HEK293 (cell line): ENCODE measurements at regions not wholly inside any gene's neighbourhood (a gene's known extent, or its start where the extent isn't known, plus 50 kb on each side); places are given as distances from the start of the nearest gene placed in this dataset.

Source experiments
- CTCF ChIA-PET: fragments of 350-600 bp; formaldehyde crosslinking; extraction: SDS; loops from one replicate; lab custom pipeline; 2021; ENCODE audit warnings: antibody characterized with exemption; lab: Yijun Ruan, JAX
- POLR2A ChIA-PET: fragments of 300-600 bp; formaldehyde crosslinking; extraction: SDS; loops from one replicate; lab custom pipeline; 2020; ENCODE audit warnings: antibody characterized with exemption, inconsistent platforms; lab: Yijun Ruan, JAX
- H3K27ac ChIP-seq: fragments of 200-500 bp; sonication (Bioruptor generic); 2 replicates; pipeline ENCODE4 v1.5.1; 2014; ENCODE audit warnings: low read depth, low read length, control low read depth, inconsistent platforms; ENCODE audit errors: extremely low read depth
- H3K36me3 ChIP-seq, 2 experiments: fragments of 200-500 bp in 1 of 2; sonication (Bioruptor generic) in 1 of 2; 1 replicate in 1 of 2; 2 replicates in 1 of 2; pipeline ENCODE4 v1.5.1; 2014 to 2017; ENCODE audit warnings: inconsistent platforms in 2 of 2, low read length in 2 of 2; ENCODE audit not compliant: control insufficient read depth in 2 of 2, insufficient read depth in 1 of 2
- H3K4me1 ChIP-seq: fragments of 200-500 bp; sonication (Bioruptor generic); 2 replicates; pipeline ENCODE4 v1.5.1; 2014; ENCODE audit warnings: mild to moderate bottlenecking, low read length, inconsistent platforms; ENCODE audit not compliant: control insufficient read depth, insufficient read depth
- H3K4me3 ChIP-seq: 2 replicates; pipeline ENCODE4 v1.5.1; 2011; ENCODE audit warnings: low read depth, mild to moderate bottlenecking, control low read depth, low read length, moderate library complexity
- H3K9me3 ChIP-seq: fragments of 200-500 bp; sonication (Bioruptor generic); 2 replicates; pipeline ENCODE4 v1.5.1; 2014; ENCODE audit warnings: low read depth, low read length, inconsistent platforms; ENCODE audit not compliant: control insufficient read depth, insufficient read depth
- FEZF1 ChIP-seq: fragments of 450-650 bp; formaldehyde crosslinking; IDR thresholded peaks from 2 replicates; pipeline ENCODE4 v1.5.1; 2016; ENCODE audit warnings: missing biosample characterization, missing genetic modification characterization
- GFI1B ChIP-seq: fragments of 450-650 bp; formaldehyde crosslinking; IDR thresholded peaks from 2 replicates; pipeline ENCODE4 v1.5.1; 2016; ENCODE audit warnings: missing biosample characterization, missing genetic modification characterization
- GLIS1 ChIP-seq: fragments of 450-650 bp; formaldehyde crosslinking; IDR thresholded peaks from 2 replicates; pipeline ENCODE4 v1.5.1; 2016; ENCODE audit warnings: missing biosample characterization, missing genetic modification characterization
- HIC1 ChIP-seq: fragments of 450-650 bp; formaldehyde crosslinking; IDR thresholded peaks from 2 replicates; pipeline ENCODE4 v1.5.1; 2016; ENCODE audit warnings: missing biosample characterization, missing genetic modification characterization
- IKZF3 ChIP-seq: fragments of 450-650 bp; IDR thresholded peaks from 2 replicates; pipeline ENCODE4 v1.5.0; 2018; ENCODE audit warnings: missing biosample characterization, mild to moderate bottlenecking, missing genetic modification characterization, moderate library complexity
- OVOL3 ChIP-seq: fragments of 450-650 bp; formaldehyde crosslinking; IDR thresholded peaks from 2 replicates; pipeline ENCODE4 v1.5.1; 2016; ENCODE audit warnings: missing biosample characterization, missing genetic modification characterization
- PRDM1 ChIP-seq: fragments of 450-650 bp; formaldehyde crosslinking; IDR thresholded peaks from 2 replicates; pipeline ENCODE4; 2016; ENCODE audit warnings: missing biosample characterization, missing genetic modification characterization
- SP2 ChIP-seq: fragments of 450-650 bp; formaldehyde crosslinking; IDR thresholded peaks from 2 replicates; pipeline ENCODE4 v1.5.1; 2016; ENCODE audit warnings: missing biosample characterization, missing genetic modification characterization
- TCF7L2 ChIP-seq: IDR thresholded peaks from 2 replicates; pipeline ENCODE4 v1.6.1; 2011; ENCODE audit warnings: low read depth, mild to moderate bottlenecking, inconsistent platforms, low read length, moderate library complexity, borderline replicate concordance
- ZBTB8A ChIP-seq: fragments of 450-650 bp; formaldehyde crosslinking; IDR thresholded peaks from 2 replicates; pipeline ENCODE4 v1.5.1; 2016; ENCODE audit warnings: missing biosample characterization, missing genetic modification characterization
- ZEB2 ChIP-seq: fragments of 450-650 bp; formaldehyde crosslinking; IDR thresholded peaks from 2 replicates; pipeline ENCODE4 v1.5.1; 2016; ENCODE audit warnings: missing biosample characterization, missing genetic modification characterization
- ZFP69B ChIP-seq: fragments of 450-650 bp; formaldehyde crosslinking; IDR thresholded peaks from 2 replicates; pipeline ENCODE4 v1.5.1; 2016; ENCODE audit warnings: missing biosample characterization, missing genetic modification characterization
- ZNF138 ChIP-seq: fragments of 450-650 bp; formaldehyde crosslinking; IDR thresholded peaks from 2 replicates; pipeline ENCODE4 v1.5.1; 2016; ENCODE audit warnings: missing biosample characterization, missing genetic modification characterization, borderline replicate concordance
- ZNF175 ChIP-seq: fragments of 450-650 bp; formaldehyde crosslinking; IDR thresholded peaks from 2 replicates; pipeline ENCODE4 v1.5.1; 2016; ENCODE audit warnings: missing biosample characterization, missing genetic modification characterization
- ZNF2 ChIP-seq: fragments of 450-650 bp; formaldehyde crosslinking; IDR thresholded peaks from 2 replicates; pipeline ENCODE4 v1.5.1; 2016; ENCODE audit warnings: missing biosample characterization, missing genetic modification characterization
- ZNF211 ChIP-seq: fragments of 450-650 bp; formaldehyde crosslinking; IDR thresholded peaks from 2 replicates; pipeline ENCODE4 v1.5.1; 2016; ENCODE audit warnings: low read depth, missing biosample characterization, missing genetic modification characterization
- ZNF274 ChIP-seq, 2 experiments: fragments of 200-500 bp in 1 of 2; fragments of 450-650 bp in 1 of 2; sonication (Bioruptor generic) in 1 of 2; formaldehyde crosslinking in 1 of 2; IDR thresholded peaks; 2 replicates each; pipeline versions ENCODE4 v1.5.1 to v1.6.1; 2014 to 2016; ENCODE audit warnings: borderline replicate concordance in 1 of 2, inconsistent platforms in 1 of 2, low read length in 1 of 2, missing biosample characterization in 1 of 2, missing genetic modification characterization in 1 of 2
- ZNF311 ChIP-seq: fragments of 450-650 bp; formaldehyde crosslinking; IDR thresholded peaks from 2 replicates; pipeline ENCODE4 v1.5.1; 2017; ENCODE audit warnings: missing biosample characterization, missing genetic modification characterization, borderline replicate concordance
- ZNF366 ChIP-seq: fragments of 450-650 bp; formaldehyde crosslinking; conservative IDR thresholded peaks from 2 replicates; pipeline ENCODE4 v1.5.1; 2016; ENCODE audit warnings: missing biosample characterization, missing genetic modification characterization
- ZNF391 ChIP-seq: fragments of 450-650 bp; formaldehyde crosslinking; IDR thresholded peaks from 2 replicates; pipeline ENCODE4 v1.5.1; 2016; ENCODE audit warnings: low read depth, missing biosample characterization, missing genetic modification characterization, borderline replicate concordance
- ZNF488 ChIP-seq: fragments of 450-650 bp; formaldehyde crosslinking; IDR thresholded peaks from 2 replicates; pipeline ENCODE4 v1.5.1; 2016; ENCODE audit warnings: missing biosample characterization, missing genetic modification characterization
- ZNF514 ChIP-seq: fragments of 450-650 bp; formaldehyde crosslinking; IDR thresholded peaks from 2 replicates; pipeline ENCODE4 v1.5.1; 2016; ENCODE audit warnings: missing biosample characterization, missing genetic modification characterization
- ZNF529 ChIP-seq: fragments of 450-650 bp; formaldehyde crosslinking; IDR thresholded peaks from 2 replicates; pipeline ENCODE4 v1.5.1; 2017; ENCODE audit warnings: missing genetic modification characterization, missing biosample characterization; ENCODE audit not compliant: insufficient replicate concordance
- ZNF558 ChIP-seq: fragments of 450-650 bp; formaldehyde crosslinking; IDR thresholded peaks from 2 replicates; pipeline ENCODE4 v1.5.1; 2016; ENCODE audit warnings: missing biosample characterization, missing genetic modification characterization
- ZNF571 ChIP-seq: fragments of 450-650 bp; formaldehyde crosslinking; IDR thresholded peaks from 2 replicates; pipeline ENCODE4 v1.5.0; 2017; ENCODE audit warnings: missing biosample characterization, missing genetic modification characterization
- ZNF596 ChIP-seq: fragments of 450-650 bp; IDR thresholded peaks from 2 replicates; pipeline ENCODE4 v1.5.0; 2018; ENCODE audit warnings: missing biosample characterization, mild to moderate bottlenecking, missing genetic modification characterization, moderate library complexity
- ZNF660 ChIP-seq: fragments of 450-650 bp; IDR thresholded peaks from 2 replicates; pipeline ENCODE4 v1.5.1; 2018; ENCODE audit warnings: missing biosample characterization, mild to moderate bottlenecking, missing genetic modification characterization
- ZNF670 ChIP-seq: fragments of 450-650 bp; formaldehyde crosslinking; IDR thresholded peaks from 2 replicates; pipeline ENCODE4 v1.5.1; 2016; ENCODE audit warnings: missing biosample characterization, missing genetic modification characterization, low read depth
- TF ChIP-seq, protein P1 (sequence below): fragments of 450-650 bp; formaldehyde crosslinking; IDR thresholded peaks from 2 replicates; pipeline ENCODE4 v1.5.1; 2016; ENCODE audit warnings: missing biosample characterization, missing genetic modification characterization
- TF ChIP-seq, protein P2 (sequence below): fragments of 450-650 bp; IDR thresholded peaks from 2 replicates; pipeline ENCODE4 v1.5.1; 2018; ENCODE audit warnings: missing biosample characterization, missing genetic modification characterization

- TF ChIP-seq, protein P1, sequence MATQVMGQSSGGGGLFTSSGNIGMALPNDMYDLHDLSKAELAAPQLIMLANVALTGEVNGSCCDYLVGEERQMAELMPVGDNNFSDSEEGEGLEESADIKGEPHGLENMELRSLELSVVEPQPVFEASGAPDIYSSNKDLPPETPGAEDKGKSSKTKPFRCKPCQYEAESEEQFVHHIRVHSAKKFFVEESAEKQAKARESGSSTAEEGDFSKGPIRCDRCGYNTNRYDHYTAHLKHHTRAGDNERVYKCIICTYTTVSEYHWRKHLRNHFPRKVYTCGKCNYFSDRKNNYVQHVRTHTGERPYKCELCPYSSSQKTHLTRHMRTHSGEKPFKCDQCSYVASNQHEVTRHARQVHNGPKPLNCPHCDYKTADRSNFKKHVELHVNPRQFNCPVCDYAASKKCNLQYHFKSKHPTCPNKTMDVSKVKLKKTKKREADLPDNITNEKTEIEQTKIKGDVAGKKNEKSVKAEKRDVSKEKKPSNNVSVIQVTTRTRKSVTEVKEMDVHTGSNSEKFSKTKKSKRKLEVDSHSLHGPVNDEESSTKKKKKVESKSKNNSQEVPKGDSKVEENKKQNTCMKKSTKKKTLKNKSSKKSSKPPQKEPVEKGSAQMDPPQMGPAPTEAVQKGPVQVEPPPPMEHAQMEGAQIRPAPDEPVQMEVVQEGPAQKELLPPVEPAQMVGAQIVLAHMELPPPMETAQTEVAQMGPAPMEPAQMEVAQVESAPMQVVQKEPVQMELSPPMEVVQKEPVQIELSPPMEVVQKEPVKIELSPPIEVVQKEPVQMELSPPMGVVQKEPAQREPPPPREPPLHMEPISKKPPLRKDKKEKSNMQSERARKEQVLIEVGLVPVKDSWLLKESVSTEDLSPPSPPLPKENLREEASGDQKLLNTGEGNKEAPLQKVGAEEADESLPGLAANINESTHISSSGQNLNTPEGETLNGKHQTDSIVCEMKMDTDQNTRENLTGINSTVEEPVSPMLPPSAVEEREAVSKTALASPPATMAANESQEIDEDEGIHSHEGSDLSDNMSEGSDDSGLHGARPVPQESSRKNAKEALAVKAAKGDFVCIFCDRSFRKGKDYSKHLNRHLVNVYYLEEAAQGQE (tag by site-specific recombination), result no peak
- TF ChIP-seq ZNF488 (tag by site-specific recombination) (no peak), ZNF660 (tag by site-specific recombination) (no peak)
These were observed 116.1 kb downstream of the PCDH7 start (continued) for GRCh38 chr4:30836231-30836630.

DNA sequence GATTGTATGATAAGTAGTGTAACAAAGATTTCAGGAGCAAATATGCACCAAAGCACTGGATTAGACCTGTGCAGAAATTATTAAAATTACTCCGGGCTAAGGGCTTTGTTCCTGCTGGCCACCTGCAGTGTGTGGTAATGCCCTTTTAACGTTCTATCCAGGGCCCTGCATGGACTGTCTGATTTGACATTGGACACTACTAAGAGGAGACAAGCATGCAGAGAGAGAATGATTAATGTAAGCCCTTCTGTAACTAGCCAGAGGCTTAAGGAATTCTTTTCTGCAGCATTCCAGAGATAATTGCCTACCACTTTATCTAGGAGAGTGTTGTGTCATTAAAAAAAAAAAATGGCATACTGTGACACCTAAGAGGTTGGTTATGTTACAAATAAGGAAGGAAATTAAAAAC is 117.0 kb downstream of the PCDH7 start:
- no peaks in the 10 kb centered on the region for H3K9me3 ChIP-seq
- no peak overlapping the region for H3K4me3 ChIP-seq
- no peak overlapping the region; the same call in 1 of the 2 replicates for H3K27ac ChIP-seq
- no peaks in the 10 kb centered on the region for H3K36me3 ChIP-seq
- ChIA-PET POLR2A (interaction anchor here (2.2 kb wide), 1 partner anchor 117 kb away, joined by 4 read pairs; the partner anchor contains the start of gene PCDH7), CTCF (no interaction called here)
- H3K4me1 ChIP-seq, result peaks cover 23% of the 10 kb centered on the region
- TF ChIP-seq TCF7L2 (peak; percentile 69; the same call in 1 of the 2 replicates), ZEB2 (tag by site-specific recombination) (peak; percentile 64; the same call in 1 of the 2 replicates), ZNF529 (tag by site-specific recombination) (no peak), SP2 (tag by site-specific recombination) (no peak), ZNF514 (tag by site-specific recombination) (no peak), ZNF274 (IDR thresholded peaks at IDR 0.05; ENCODE audit: low read length) (no peak), ZNF274 (tag by site-specific recombination; IDR thresholded peaks at IDR 0.05; ENCODE audit: borderline replicate concordance) (no peak), ZNF670 (tag by site-specific recombination) (no peak), ZNF366 (tag by site-specific recombination) (peak; percentile 64), HIC1 (tag by site-specific recombination) (peak; percentile 55; the same call in 1 of the 2 replicates), ZNF596 (tag by site-specific recombination) (no peak), ZNF571 (no peak), ZNF175 (tag by site-specific recombination) (no peak), ZNF2 (tag by site-specific recombination) (no peak), OVOL3 (tag by site-specific recombination) (no peak), ZNF311 (no peak), ZNF558 (tag by site-specific recombination) (no peak), ZBTB8A (tag by site-specific recombination) (no peak), ZNF138 (no peak), IKZF3 (peak; percentile 61; the same call in 1 of the 2 replicates), PRDM1 (tag by site-specific recombination) (peak; percentile 61), ZNF391 (tag by site-specific recombination) (peak; percentile 70; the same call in 1 of the 2 replicates), GLIS1 (tag by site-specific recombination) (peak; percentile 43), FEZF1 (tag by site-specific recombination) (peak; percentile 88), ZFP69B (tag by site-specific recombination) (peak; percentile 89), GFI1B (tag by site-specific recombination) (peak; percentile 31; the same call in 1 of the 2 replicates), ZNF211 (tag by site-specific recombination) (no peak)
- TF ChIP-seq, protein P2, sequence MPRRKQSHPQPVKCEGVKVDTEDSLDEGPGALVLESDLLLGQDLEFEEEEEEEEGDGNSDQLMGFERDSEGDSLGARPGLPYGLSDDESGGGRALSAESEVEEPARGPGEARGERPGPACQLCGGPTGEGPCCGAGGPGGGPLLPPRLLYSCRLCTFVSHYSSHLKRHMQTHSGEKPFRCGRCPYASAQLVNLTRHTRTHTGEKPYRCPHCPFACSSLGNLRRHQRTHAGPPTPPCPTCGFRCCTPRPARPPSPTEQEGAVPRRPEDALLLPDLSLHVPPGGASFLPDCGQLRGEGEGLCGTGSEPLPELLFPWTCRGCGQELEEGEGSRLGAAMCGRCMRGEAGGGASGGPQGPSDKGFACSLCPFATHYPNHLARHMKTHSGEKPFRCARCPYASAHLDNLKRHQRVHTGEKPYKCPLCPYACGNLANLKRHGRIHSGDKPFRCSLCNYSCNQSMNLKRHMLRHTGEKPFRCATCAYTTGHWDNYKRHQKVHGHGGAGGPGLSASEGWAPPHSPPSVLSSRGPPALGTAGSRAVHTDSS (tag by site-specific recombination), result no peak
